GM23248 (cell line): ENCODE measurements at regions not wholly inside any gene's neighbourhood (a gene's known extent, or its start where the extent isn't known, plus 50 kb on each side); places are given as distances from the start of the nearest gene placed in this dataset.

Experiments
- DNase-seq: peaks from one replicate; pipeline ENCODE4 v3.0.0-alpha.2; 2015
- H2AFZ ChIP-seq: fragments of 200-600 bp; sonication (generic); 2 replicates; pipeline ENCODE4 v1.6.1; 2016; ENCODE audit warnings: antibody characterized with exemption
- H3F3A ChIP-seq: fragments of 200-600 bp; sonication (generic); 2 replicates; pipeline ENCODE4 v1.6.1; 2016; ENCODE audit warnings: mild to moderate bottlenecking, antibody characterized with exemption, mixed run types; ENCODE audit not compliant: insufficient read depth
- H3K27ac ChIP-seq: fragments of 200-600 bp; sonication (generic); 2 replicates; pipeline ENCODE4 v1.5.1; 2016; ENCODE audit warnings: mild to moderate bottlenecking
- H3K27me3 ChIP-seq: fragments of 200-600 bp; sonication (generic); replicated peaks from 2 replicates; pipeline ENCODE4 v1.6.1; 2016; ENCODE audit warnings: mild to moderate bottlenecking; ENCODE audit not compliant: insufficient read depth
- H3K36me3 ChIP-seq: fragments of 200-600 bp; sonication (generic); 2 replicates; pipeline ENCODE4 v1.6.1; 2016; ENCODE audit warnings: low read depth, mild to moderate bottlenecking
- H3K4me1 ChIP-seq: fragments of 200-600 bp; sonication (generic); 2 replicates; pipeline ENCODE4 v1.6.1; 2016; ENCODE audit warnings: mild to moderate bottlenecking; ENCODE audit not compliant: insufficient read depth
- H3K4me2 ChIP-seq: fragments of 200-600 bp; sonication (generic); one replicate; pipeline ENCODE4 v1.6.1; 2016; ENCODE audit warnings: mild to moderate bottlenecking; ENCODE audit not compliant: unreplicated experiment
- H3K4me3 ChIP-seq: fragments of 200-600 bp; sonication (generic); 2 replicates; pipeline ENCODE4 v1.5.1; 2016; ENCODE audit warnings: mild to moderate bottlenecking
- H3K79me2 ChIP-seq: fragments of 200-600 bp; sonication (generic); 2 replicates; pipeline ENCODE4 v1.6.1; 2016; ENCODE audit warnings: mild to moderate bottlenecking; ENCODE audit not compliant: insufficient read depth
- H3K9ac ChIP-seq: fragments of 200-600 bp; sonication (generic); 2 replicates; pipeline ENCODE4 v1.6.1; 2016; ENCODE audit warnings: mild to moderate bottlenecking
- H3K9me2 ChIP-seq: fragments of 200-600 bp; sonication (generic); 2 replicates; pipeline ENCODE4 v1.6.1; 2016; ENCODE audit warnings: mixed run types, mild to moderate bottlenecking, moderate library complexity; ENCODE audit not compliant: insufficient read depth
- H3K9me3 ChIP-seq: fragments of 200-600 bp; sonication (generic); one replicate; pipeline ENCODE4 v1.6.1; 2017; ENCODE audit warnings: low read depth
- H4K20me1 ChIP-seq: fragments of 200-600 bp; sonication (generic); 2 replicates; pipeline ENCODE4 v1.6.0; 2016; ENCODE audit not compliant: insufficient read depth
- EZH2 ChIP-seq: fragments of 200-600 bp; sonication (generic); IDR thresholded peaks from 2 replicates; pipeline ENCODE4 v1.6.1; 2018; ENCODE audit warnings: antibody characterized with exemption, mild to moderate bottlenecking; ENCODE audit not compliant: insufficient read depth, poor library complexity, severe bottlenecking
- EZH2phosphoT487 ChIP-seq: fragments of 200-600 bp; sonication (generic); IDR thresholded peaks from 2 replicates; pipeline ENCODE4 v1.6.1; 2018; ENCODE audit warnings: antibody characterized with exemption, moderate library complexity, mild to moderate bottlenecking, low read depth; ENCODE audit not compliant: insufficient read depth
- WGBS, 2 experiments: methylation state at CpG; one replicate each; pipeline ENCODE4 v1.1.6; 2015 to 2017; ENCODE audit warnings: low lambda C conversion rate in 2 of 2, low coverage in 1 of 2; ENCODE audit errors: missing lambda C conversion rate in 2 of 2; 5-methylcytosine and 5-hydroxymethylcytosine counted together
- in situ Hi-C: fragments of 300-500 bp; cut with MboI; formaldehyde crosslinking; loops from 2 replicates; pipeline ENCODE4 v1.15.0; 2020

GRCh38 chr5:143653256-143653655, 158.7 kb upstream of the HMHB1 start:
- Histone ChIP-seq H3K9me3 (no peaks in the 10 kb centered on the region), H3K27me3 (no peaks in the 10 kb centered on the region), H4K20me1 (no peaks in the 10 kb centered on the region), H2AFZ (no peak overlapping the region), H3K36me3 (no peaks in the 10 kb centered on the region), H3K4me1 (peaks cover 12% of the 10 kb centered on the region; the same call in 1 of the 2 replicates), H3K9ac (no peak overlapping the region), H3K4me3 (no peak overlapping the region), H3K9me2 (no peaks in the 10 kb centered on the region), H3K27ac (no peak overlapping the region), H3K4me2 (no peak overlapping the region), H3K79me2 (no peaks in the 10 kb centered on the region), H3F3A (peaks cover 15% of the 10 kb centered on the region)
- DNase-seq: no peak
- WGBS, 2 experiments: 97 to 100% methylated on average over 2 of the region's 2 CpGs
- in situ Hi-C loops: no loop called here
- TF ChIP-seq EZH2: no peak

GRCh38 chr5:143652108-143652700, 159.8 kb upstream of the HMHB1 start:
- in situ Hi-C loops: no loop called here
- H3K4me1 ChIP-seq: peaks cover 12% of the 10 kb centered on the region; the same call in 1 of the 2 replicates
- WGBS, 2 experiments: 77 to 81% methylated on average over 3 of the region's 3 CpGs
- no peak overlapping the region for H3K4me2 ChIP-seq
- no peaks in the 10 kb centered on the region for H3K27me3 ChIP-seq
- peaks cover 15% of the 10 kb centered on the region for H3F3A ChIP-seq
- no peak overlapping the region for H3K9ac ChIP-seq
- no peaks in the 10 kb centered on the region for H3K9me3 ChIP-seq
- no peaks in the 10 kb centered on the region for H3K9me2 ChIP-seq
- no peak overlapping the region for H3K4me3 ChIP-seq
- no peaks in the 10 kb centered on the region for H3K79me2 ChIP-seq
- H3K27ac ChIP-seq: no peak overlapping the region
- H2AFZ ChIP-seq: no peak overlapping the region
- DNase-seq: peak; percentile 54
- no peaks in the 10 kb centered on the region for H3K36me3 ChIP-seq
- no peak for TF ChIP-seq EZH2
- TF ChIP-seq EZH2phosphoT487: no peak
- no peaks in the 10 kb centered on the region for H4K20me1 ChIP-seq

DNA sequence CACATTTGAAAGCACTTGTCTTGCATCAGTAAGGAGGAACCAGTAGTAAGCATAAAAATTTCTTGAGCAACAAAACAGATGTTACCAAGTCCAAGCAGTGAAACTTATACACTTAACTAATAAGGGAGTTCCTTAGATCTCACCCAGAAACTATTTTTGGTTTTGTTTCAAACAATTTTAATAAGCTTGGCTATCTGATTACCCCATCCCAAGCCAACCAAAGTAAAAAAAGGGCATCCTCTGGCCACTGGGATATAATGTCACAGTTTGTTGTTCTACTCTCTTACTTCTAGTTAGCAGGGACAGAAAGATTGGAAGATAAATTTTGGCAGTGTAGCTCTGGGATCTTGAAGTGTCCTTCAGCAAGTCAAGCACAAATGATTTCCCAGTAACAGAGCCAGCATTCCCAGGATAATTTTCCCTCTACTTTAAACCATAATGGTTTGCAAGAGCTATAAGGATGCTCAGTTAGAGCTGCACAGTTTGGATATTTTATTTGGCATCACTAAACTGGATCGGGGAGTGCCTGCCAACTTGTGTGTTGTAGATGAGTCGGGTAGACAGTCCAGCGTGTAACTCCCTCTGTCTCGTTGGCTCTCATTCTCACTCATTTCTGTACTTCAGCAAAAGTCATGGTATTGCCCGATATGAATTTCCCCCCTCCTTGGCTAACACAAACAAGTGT, 161.9 kb upstream of the HMHB1 start:
- no peaks in the 10 kb centered on the region for H3K9me2 ChIP-seq
- H3K79me2 ChIP-seq: no peaks in the 10 kb centered on the region
- H3K27me3 ChIP-seq: no peaks in the 10 kb centered on the region
- no peak overlapping the region for H3K4me3 ChIP-seq
- H3K27ac ChIP-seq: 0 out of 2 replicates have a peak overlapping the region, but pooled peaks have one; percentile 0
- H3K9me3 ChIP-seq: no peaks in the 10 kb centered on the region
- no peak for TF ChIP-seq EZH2
- no peak for TF ChIP-seq EZH2phosphoT487
- peaks cover 15% of the 10 kb centered on the region for H3F3A ChIP-seq
- peaks cover 12% of the 10 kb centered on the region; the same call in 1 of the 2 replicates for H3K4me1 ChIP-seq
- H4K20me1 ChIP-seq: no peaks in the 10 kb centered on the region
- no peaks in the 10 kb centered on the region for H3K36me3 ChIP-seq
- H3K4me2 ChIP-seq: no peak overlapping the region
- WGBS, 2 experiments: 7 to 9% methylated on average over 5 of the region's 5 CpGs
- no peak overlapping the region for H3K9ac ChIP-seq
- peak; percentile 54 for DNase-seq
- peak overlapping the region; percentile 8; the same call in 1 of the 2 replicates for H2AFZ ChIP-seq
- in situ Hi-C loops: no loop called here

- H3F3A ChIP-seq: peaks cover 15% of the 10 kb centered on the region
- no peak overlapping the region for H3K4me3 ChIP-seq
- no peak for DNase-seq
- in situ Hi-C loops: no loop called here
- H3K4me1 ChIP-seq: peaks cover 12% of the 10 kb centered on the region; the same call in 1 of the 2 replicates
- WGBS, 2 experiments: 95 to 100% methylated on average over 2 of the region's 2 CpGs
- no peaks in the 10 kb centered on the region for H3K36me3 ChIP-seq
- H3K4me2 ChIP-seq: no peak overlapping the region
- no peaks in the 10 kb centered on the region for H3K9me2 ChIP-seq
- H3K27ac ChIP-seq: no peak overlapping the region
- no peaks in the 10 kb centered on the region for H3K9me3 ChIP-seq
- no peak overlapping the region for H2AFZ ChIP-seq
- TF ChIP-seq EZH2phosphoT487 (no peak), EZH2 (no peak)
- H3K79me2 ChIP-seq: no peaks in the 10 kb centered on the region
- H3K9ac ChIP-seq: no peak overlapping the region
- H4K20me1 ChIP-seq: no peaks in the 10 kb centered on the region
- no peaks in the 10 kb centered on the region for H3K27me3 ChIP-seq
These were observed 163.3 kb upstream of the HMHB1 start for GRCh38 chr5:143648696-143649095.
